ENCODE measurements at regions not wholly inside any gene's neighbourhood (a gene's known extent, or its start where the extent isn't known, plus 50 kb on each side); places are given as distances from the start of the nearest gene placed in this dataset.

DNA sequence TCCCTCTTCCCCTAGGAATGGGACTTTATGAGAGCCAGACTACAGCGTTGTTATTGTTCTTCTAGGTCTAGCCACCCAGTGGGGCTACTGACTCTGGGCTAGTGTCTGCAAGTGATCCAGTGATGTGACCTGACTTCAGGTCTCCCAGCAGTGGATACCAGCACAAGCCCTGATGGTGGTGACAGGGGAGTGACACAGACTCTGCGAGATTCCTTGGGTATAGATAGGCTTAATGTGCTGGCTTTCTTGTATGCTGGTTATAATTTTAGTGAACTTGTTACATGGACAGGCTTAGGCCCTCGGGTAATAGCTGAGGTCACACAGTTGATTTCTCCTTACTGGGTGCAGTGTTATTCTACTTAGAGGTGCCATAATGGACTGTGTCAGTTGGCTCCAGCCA is 106.9 kb downstream of the TBC1D30 start:
- DNase-seq: no peak

DNA sequence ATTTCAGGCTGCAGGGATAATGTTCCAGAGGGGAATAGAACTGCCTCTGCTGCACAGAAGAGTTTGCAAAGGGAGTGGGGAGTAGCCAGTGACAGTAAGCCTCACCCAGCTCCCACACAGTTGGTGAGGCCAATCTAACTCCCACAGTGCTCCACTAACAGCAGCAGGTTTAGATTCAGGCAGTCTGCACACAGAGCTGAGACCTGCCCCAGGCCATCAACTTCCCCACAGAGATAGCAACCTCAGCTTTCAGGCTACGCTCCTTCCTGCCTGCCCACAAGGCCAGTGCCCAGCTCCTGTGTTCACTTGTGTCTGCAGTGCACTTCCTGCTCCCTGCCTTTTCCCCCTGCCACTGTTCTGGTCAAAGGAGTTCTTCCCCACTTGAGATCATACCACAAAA is 107.5 kb downstream of the TBC1D30 start:
- no peak for DNase-seq

DNA sequence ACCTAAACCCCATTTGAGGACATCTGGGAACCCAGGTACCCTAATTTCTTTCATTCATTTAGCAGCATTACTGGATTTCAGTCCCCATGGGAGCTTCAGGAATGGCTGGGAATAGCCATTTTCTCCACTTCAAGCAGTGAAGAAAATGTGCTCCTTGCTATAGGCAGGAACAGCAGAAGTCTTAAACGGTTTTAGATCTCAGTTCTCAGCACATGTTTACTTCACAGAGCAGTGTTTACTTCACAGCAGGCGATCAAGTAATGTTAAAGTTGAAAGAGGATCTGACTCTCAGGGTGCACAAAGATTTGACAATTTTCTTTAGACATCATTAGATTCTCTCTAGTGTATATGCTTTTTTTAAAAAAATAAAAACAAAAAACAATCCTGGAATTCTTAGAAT is 109.3 kb downstream of the TBC1D30 start:
- DNase-seq: no peak

DNA sequence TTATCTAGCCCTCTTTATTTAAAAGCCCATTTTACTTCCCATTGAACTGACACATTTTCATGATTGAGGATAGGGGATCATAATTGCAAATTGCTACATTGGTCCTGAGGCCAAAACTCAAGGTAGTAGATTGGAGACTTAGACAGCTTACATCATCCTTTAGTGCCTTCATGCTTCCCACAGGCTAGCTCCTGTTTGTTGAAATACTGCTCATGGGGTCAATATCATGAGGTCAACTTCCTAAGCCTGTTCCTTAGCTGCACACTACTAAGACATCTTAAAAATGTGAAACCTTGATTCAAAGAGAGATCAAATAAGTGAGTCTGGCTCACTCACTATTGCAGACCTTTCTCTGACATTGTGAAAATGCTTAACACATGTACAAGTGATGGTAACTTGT is 113.0 kb downstream of the TBC1D30 start:
- no peak for DNase-seq

DNA sequence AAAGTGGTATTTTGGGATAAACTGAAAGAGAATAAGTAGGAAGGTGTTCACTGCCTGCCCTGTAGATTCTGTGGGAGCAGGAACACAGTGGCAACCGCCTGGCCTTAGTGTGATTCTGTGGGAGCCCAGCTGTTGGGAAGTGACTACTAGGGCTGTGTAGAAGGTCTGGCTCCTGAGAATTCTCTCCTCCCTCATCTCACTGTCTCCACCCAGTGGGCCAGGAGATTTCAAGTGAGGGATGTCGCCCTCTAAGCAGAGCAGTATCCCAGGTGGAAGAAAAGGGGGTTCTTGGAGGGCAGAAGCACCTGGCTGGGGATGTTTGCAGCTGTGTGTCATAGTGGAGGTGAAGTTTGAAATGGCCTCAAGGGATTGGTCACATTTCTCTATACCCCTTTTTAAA is 113.7 kb downstream of the TBC1D30 start:
- DNase-seq: no peak

DNA sequence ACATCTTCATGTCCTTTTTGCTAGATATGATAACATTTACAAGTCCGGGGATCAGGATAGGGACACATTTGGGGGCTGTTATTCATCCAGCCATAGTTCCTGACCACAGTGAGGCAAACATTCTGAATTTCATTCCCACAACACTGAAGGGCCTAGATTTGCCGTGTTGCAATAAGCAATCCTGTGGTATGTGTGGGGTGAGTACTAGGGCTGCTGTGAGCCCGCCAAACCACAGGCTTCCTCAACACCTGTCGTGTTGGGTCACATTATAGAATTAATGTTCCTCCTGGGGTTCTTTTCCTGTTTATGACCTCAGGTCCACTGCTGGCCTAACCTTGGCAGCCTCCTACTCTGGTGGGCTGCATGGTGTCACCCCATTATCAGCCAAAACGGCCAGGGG is 119.2 kb downstream of the TBC1D30 start:
- no peak for DNase-seq

DNA sequence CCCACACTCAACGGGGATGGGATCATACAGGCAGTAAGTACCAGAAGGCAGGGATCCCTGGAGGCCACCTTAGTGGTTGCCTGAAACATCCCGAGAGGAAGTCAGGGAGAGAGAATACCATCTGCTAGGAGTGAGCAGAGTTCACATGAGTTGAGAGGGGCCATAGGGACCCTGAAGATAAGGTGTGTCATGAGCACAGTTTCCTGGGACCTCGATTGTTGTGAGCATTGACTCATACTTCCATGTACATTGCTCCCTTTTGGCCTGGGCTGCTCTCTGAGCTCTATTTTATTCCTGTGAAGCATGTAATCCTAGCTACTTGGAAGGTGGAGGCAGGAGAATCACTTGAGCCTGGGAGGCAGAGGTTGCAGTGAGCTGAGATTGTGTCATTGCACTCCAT is 120.5 kb downstream of the TBC1D30 start:
- no peak for DNase-seq

DNA sequence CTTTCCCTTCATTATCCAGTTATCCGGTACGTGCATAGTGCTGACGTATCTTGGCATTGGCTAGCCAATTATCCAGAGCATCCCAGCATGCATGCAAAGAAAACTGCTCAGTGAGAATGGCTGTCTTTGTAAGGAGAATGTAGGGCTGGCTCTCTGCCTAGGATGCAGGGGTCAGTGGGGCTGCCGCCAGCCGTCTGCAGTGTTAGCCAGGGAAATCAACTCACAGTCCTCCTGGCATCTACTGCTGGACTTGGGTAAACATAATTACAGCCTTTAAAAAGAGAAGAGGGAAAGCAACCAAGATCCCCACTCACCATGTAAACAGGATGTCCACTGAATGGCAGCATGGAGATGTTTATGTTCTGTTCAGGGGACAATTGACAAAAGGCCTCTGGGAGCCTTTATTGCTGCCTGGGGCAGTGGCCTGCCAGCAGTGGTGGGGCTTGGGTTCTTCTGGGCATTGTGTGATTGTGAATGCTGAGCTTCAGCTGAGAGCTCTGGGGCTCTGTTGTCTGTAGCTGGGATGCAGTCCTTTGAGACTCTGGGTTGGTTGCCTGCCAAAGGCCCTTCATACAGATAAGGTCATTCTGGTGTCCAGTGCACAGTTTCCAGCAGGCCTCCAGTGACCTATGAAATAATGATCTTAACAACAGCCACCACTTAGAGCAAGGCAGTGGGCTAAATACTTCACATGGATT is 121.8 kb downstream of the TBC1D30 start:
- DNase-seq: no peak

DNA sequence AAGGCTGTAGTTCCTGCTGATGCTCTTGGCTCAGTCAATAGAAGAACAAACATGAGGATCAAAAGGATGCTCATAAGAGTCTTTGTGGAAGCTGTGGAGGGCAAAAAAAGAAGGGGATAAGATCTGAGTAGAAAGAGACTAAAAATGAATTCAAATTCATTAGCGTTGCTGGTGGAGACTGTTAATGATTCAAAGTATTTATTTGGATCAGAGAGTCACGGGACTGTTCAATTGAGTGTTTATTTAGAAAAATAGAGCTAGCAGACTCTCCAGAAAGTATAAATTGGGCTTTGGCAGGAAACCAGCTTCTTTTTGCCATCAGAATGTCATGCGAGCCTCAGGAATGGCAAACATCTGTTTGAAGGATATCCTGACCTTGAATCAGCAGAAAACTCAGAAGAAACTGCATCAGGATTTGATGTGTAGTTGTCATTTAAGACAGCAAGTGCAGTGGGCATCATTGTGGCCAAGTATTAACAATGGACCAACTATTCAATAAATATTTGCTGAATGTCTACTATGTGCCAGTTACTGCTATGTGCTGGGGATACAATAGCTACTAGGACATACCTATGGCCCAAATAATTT is 126.4 kb downstream of the TBC1D30 start:
- DNase-seq: no peak

DNA sequence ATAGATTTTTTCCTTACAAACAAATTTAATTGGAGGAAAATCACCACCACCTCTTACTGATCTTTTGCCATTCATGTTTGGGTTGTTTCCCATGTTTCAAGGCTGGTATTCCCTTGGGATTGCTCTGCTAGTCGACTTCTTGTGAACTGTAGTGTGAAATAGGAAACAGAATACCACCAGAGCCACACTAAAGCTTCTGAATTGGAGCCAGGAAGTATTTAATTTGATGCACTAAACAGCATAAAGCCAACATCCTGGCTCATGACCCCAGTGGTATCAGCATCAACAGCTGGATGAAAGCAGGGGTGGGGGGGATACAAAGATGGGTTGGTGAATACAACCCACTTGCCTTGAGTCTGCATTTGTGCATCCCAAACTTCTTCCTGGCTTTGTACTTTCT is 127.5 kb downstream of the TBC1D30 start:
- no peak for DNase-seq

DNA sequence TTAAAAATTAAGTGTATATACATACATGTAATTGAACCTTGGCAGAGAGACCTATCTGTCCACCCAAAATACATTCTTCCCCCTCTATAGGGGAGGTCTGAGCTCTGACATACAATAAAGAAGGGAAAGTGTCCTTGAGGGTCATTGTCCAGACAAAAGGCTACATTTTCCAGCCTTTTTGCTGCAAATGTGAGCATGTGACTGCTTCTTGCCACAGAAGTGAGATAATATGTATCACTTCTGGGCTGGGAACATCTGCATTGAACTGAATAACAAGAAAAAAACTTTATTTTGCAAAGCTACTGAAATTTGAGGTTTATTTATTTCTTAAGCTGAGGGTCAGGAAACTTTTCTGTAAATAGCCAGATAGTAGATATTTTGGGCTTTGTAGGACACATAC is 131.3 kb downstream of the TBC1D30 start:
- no peak for DNase-seq

DNA sequence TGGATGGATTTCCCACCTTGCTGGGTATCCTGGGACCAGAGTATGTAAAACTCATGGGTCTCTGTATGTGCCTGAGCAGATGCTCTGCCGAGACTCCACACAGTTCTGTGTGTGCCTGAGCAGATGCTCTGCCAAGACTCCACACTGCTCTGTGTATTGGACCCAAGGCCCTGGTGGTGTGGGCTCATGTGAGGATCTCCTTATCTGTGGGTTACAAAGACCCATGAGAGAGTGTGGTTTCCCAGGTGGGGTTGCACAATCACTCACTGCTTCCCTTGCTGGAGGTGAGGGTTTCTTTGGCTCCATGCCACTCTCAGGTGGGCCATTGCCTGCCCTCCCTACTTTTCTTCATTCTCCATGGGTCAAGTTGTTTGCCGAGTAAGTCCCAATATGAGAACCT is 141.5 kb downstream of the TBC1D30 start:
- DNase-seq: no peak

DNA sequence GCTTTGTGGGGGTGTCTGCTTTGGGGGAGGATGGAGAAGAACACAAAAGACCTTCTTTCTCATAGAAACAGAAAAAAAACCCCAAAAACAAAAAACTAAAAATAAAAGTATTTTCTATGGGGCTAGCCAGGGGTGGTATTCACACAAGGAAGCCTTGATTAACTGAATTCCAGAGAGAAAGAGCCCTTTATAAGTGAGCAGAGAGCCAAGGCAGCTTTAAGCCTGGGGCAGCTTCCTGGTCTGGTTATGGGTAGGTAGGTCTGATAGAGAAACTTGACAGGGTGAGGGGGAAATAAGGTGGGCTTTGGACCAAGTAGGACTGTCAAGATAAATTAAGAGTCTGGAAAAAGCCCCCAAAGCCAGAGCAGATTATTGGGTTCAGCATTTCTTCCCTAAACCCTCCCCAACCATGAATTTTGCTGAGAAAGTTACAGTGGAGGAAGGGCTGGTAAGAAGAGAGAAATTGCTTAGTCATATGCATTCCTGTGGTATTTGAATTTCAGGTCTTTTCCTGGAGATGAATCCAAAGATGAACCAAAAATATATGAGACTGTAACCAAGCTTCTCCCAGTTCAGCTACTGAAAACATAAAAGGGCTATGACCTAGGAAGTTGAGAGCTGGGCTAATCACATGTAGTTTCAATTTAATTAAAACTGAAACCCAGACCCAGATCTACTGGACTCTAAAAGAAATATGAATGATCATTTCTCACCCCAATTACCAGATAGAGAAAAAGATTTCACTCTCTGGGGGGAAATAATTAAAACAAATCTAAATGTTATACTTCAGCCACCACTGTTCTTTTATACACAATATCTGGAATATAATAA is 144.8 kb downstream of the TBC1D30 start:
- peak; percentile 9 for DNase-seq

DNA sequence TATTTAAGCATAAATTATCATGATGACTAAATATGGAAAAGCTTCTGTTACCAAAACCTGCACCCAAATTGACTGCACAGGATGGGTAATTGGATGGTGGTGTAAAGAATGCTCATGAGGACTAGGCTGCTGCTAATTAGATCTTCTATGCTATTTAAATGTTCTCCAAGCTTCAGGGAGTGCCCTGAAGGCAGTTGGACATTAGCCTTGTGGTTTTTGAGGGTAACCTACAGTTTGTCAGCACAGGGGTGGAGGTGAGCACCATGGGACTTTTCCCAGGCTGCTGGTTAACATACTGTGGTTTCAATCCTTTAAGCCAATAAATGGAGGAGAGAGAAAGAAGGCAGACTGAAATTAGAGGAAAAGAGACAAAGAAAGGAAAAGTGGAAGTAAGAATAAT is 145.0 kb downstream of the WIF1 start:
- peak; percentile 14 for DNase-seq

DNA sequence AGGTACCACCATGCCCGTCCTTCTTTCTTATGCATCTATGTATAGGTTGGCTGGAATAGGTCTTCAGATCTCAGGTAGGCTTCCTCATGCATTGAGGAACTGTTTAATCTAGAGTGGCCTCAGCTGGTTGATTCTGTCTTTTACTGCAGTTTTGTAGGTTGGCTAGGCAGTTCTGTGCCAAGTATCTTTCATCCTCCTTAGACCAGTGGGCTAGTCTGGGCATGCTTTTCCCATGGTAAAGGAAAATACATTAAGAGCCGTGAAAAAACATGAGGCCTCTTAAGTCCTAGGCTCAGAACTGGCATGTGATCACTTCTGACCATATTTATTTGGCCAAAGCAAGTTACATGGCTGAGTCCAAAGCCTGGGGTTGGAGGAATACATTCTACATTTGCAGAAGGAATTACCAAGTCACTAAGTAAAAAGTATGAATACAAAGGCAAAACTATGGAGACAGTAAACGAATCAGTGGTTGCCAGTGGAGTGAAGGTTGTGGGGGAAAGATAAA is 137.3 kb downstream of the WIF1 start:
- DNase-seq: no peak

DNA sequence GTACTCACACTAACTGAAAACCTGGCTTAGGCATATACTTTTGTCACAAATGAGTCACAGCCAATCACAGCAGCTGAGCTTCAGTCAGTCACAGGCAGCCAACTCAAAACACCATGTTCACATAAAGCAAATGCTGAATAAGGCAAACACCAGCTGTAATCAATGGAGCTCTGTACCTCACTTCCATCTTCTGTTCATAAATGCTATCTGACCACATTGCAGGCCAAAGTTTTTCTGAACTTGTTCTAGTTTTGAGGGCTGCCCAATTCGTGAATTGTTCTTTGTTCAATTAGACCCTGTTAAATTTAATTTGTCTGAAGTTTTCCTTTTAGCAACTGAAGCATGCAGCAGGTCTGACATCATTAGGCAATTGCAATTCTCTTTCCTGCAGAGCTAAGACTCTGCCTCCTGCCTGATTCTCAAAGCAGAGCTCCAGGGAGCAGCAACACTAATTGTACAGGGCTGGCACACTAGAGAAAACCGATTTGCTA is 129.9 kb downstream of the WIF1 start:
- DNase-seq: no peak

DNA sequence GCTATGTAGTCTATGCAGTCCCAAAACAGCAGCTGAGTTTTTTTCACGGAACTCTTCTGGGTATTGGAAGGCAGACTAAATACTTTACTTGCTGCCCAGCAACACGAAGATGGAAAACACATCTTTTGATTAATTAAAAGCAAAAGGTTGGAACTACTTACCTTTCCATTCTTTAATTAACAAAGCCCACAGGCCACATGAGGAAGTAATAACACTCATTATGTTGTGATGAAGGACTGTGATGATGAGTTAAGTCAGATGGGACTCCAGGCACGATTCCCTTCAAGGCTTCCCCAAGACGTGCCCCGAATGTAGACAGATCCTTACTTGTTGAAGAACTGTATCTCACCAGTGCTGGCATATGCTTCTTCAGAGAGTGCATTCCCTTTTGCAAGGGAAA is 129.0 kb downstream of the WIF1 start:
- DNase-seq: no peak

DNA sequence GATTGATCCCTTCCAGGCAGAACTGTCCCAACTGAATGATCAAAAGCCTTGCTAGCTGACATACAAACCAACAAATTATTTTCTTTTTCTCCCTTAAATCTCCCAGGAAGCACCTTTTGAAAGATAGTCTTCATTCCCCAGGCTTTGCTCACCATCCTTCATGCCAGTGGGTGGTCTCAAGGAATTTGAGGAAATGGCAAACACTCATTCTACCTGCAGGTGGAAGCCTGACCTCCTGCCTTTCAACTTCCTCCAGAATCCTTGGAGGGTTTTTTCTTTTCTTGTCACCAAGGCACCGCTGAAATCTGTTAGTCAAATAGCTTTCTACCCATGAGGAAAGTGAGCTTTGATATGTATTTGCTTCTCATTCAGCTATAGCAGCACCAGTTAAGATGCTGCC is 128.5 kb downstream of the WIF1 start:
- no peak for DNase-seq

DNA sequence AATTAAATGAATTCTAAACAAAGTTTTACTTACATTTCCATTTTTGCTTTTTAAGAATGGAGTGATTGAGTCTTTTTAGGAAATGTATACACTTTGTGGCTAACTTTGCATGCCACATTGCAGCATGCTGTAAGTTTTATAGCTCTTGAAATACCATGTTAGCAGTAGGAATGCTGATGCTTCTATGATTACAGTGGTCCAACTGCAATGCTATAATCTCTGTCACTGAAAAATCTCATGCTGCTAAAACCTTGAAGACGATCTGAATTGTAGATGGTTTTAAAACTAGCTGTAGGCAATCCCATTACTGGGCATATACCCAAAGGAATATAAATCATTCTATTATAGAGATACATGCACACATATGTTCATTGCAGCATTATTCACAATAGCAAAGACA is 127.6 kb downstream of the WIF1 start:
- DNase-seq: no peak

DNA sequence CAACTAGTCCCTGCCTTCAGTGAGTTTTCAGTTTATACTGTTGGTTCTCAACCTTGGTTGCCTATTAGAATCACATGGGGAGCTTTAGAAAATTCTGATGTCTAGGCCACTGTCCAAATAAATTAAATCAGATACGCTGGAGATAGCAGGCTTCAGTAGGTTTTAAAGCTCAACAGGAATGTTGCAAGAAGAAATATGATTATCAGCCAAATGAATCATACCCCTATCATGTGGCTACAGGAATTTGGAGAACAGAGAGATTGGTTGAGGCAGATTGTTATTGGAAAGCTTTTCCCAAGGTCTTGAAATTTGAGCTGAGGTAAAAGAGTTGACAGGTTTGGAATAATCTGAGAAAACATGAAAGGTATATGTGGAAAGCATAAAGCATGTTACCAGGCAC is 125.3 kb downstream of the WIF1 start:
- no peak for DNase-seq

DNA sequence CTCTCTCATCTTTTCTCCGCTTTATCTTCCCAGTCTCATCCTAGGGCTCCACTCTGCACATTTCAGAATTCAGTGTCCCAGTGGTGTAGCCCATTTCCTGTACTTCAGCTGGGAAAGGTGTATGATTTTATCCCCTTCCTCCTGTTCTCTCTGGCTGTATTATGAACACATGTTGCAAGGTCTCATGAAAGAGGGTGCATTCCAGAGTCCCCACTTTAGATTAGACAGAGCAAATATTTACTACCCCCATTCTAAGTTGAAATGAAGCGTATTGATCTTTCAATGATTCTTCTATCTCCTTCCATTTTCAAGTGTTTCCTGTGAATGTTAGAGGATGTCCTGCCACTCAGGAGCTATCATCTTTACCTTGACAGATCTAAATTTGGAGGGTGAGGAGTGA is 123.2 kb downstream of the WIF1 start:
- DNase-seq: no peak

DNA sequence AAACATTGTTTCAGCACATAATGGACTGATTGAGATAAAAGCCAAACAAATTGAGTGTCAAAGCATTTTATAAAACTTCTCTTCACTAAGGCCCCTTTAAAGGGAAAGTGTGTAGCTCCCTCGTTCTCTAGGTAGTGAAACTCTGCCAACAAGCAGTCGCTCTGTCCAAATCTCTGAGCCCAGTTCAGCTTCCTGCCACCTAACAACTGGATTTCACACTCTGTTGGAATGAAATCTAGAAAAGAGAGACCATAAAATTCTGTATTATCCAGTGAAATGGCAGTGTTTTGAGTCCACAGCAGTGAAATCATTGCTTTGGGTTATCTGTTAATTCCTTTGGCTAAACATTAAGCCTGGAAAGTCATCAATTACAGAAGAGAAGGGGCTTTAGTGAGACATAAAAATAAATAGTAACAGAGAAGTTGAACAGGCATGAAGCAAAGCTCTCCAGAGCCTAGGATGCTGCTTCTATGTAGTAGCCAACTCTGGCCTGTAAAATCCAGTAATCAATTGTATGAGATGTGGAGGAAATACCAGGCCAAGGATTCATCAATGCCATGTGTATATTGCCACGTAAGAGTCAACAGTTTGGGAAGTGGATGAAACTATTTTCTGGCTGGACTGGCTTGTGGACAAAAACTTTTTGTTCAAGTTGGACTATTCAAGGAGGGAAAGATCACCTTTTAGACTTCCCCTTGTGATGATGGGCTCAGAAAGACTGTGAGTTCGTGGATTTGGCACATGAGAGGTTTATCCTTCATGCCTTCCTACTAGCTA is 122.5 kb downstream of the WIF1 start:
- no peak for DNase-seq

DNA sequence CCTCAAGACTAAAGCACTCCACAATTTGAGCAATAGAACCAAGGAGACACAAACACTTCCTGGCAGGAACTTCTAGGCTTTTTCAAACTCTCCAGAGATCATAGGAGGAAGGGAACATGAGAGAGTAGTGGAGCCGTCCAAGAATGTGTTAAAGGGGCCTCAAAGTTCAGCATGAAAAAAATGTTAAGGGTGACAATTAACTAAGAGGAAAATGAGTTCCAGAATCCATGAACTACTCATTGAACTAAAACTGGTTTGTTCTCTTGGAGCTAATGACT is 122.0 kb downstream of the WIF1 start:
- no peak for DNase-seq

Data from RPMI8226 (cell line).